Mammary epithelial cell (primary cell): ENCODE measurements at regions not wholly inside any gene's neighbourhood (a gene's known extent, or its start where the extent isn't known, plus 50 kb on each side); places are given as distances from the start of the nearest gene placed in this dataset.

Experiments used
- EZH2 ChIP-seq: IDR thresholded peaks from 2 replicates; pipeline ENCODE4 v1.6.1; 2012; ENCODE audit warnings: low read length, inconsistent platforms, borderline replicate concordance
- TF ChIP-seq, protein P1 (sequence below), 2 donors: IDR thresholded peaks in 1 of 2; conservative IDR thresholded peaks in 1 of 2; 2 replicates each; pipeline ENCODE4 v1.5.1; 2011 to 2012; ENCODE audit warnings: inconsistent platforms in 2 of 2, low read length in 2 of 2, mild to moderate bottlenecking in 2 of 2, control low read depth in 1 of 2, low read depth in 1 of 2; ENCODE audit not compliant: insufficient read depth in 1 of 2; ENCODE audit errors: extremely low read depth in 1 of 2

DNA sequence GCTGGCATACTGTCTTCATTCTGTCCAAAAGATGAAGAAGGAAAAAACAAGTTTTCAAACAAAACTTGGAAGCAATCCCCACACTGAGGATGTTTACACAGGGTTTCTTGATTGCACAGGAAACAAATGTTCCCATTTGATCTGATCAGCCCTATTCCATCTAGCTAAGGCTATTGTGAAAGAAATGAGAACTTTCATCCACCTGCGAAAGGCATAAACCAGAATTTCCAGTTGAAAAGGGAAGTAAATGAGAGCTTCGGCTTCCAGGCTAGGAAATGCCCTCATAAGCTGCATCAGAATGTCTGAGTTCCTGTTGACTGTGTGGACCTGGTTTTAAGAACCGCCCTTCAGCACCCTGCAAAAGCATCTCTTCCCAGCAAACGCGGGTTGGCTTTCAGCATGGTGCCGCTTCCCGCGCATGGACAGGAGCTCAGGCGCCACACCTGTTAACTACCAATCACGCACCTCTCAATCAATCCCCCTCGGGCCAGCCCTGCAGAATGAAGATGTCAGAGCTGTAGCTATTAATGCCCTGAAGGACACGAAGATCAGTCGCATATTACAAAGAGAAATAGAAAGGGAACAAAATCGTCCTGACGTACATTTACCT lies 850.4 kb downstream of the GALR1 start:
- TF ChIP-seq, protein P1, sequence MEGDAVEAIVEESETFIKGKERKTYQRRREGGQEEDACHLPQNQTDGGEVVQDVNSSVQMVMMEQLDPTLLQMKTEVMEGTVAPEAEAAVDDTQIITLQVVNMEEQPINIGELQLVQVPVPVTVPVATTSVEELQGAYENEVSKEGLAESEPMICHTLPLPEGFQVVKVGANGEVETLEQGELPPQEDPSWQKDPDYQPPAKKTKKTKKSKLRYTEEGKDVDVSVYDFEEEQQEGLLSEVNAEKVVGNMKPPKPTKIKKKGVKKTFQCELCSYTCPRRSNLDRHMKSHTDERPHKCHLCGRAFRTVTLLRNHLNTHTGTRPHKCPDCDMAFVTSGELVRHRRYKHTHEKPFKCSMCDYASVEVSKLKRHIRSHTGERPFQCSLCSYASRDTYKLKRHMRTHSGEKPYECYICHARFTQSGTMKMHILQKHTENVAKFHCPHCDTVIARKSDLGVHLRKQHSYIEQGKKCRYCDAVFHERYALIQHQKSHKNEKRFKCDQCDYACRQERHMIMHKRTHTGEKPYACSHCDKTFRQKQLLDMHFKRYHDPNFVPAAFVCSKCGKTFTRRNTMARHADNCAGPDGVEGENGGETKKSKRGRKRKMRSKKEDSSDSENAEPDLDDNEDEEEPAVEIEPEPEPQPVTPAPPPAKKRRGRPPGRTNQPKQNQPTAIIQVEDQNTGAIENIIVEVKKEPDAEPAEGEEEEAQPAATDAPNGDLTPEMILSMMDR (conservative IDR thresholded peaks at IDR 0.05 in 1 of 2, IDR thresholded peaks at IDR 0.05 in 1 of 2; ENCODE audit: extremely low read depth in 1 of 2, insufficient read depth in 1 of 2, low read depth in 1 of 2, low read length in 2 of 2), result no peak
- TF ChIP-seq EZH2, result no peak
